Sigmoid colon (tissue), 4 donors: ENCODE measurements at regions not wholly inside any gene's neighbourhood (a gene's known extent, or its start where the extent isn't known, plus 50 kb on each side); places are given as distances from the start of the nearest gene placed in this dataset.

Experiments
- POLR2A ChIP-seq, 2 donors: fragments of 450-650 bp; IDR thresholded peaks; one replicate each; pipeline ENCODE4 v1.6.1; 2016; ENCODE audit warnings: antibody characterized with exemption in 2 of 2, mild to moderate bottlenecking in 2 of 2, moderate library complexity in 2 of 2
- POLR2AphosphoS5 ChIP-seq, 4 donors: sonication (generic); formaldehyde crosslinking; IDR thresholded peaks; one replicate each; pipeline ENCODE4 v1.6.1; 2017; ENCODE audit warnings: antibody characterized with exemption in 4 of 4
- TF ChIP-seq, protein P1 (sequence below), 4 experiments: fragments of 450-650 bp in 3 of 4; fragments of 200-600 bp in 1 of 4; IDR thresholded peaks; one replicate each; pipeline ENCODE4 v1.5.1; 2016 to 2019; ENCODE audit warnings: antibody characterized with exemption in 4 of 4, mild to moderate bottlenecking in 3 of 4, moderate library complexity in 2 of 4

DNA sequence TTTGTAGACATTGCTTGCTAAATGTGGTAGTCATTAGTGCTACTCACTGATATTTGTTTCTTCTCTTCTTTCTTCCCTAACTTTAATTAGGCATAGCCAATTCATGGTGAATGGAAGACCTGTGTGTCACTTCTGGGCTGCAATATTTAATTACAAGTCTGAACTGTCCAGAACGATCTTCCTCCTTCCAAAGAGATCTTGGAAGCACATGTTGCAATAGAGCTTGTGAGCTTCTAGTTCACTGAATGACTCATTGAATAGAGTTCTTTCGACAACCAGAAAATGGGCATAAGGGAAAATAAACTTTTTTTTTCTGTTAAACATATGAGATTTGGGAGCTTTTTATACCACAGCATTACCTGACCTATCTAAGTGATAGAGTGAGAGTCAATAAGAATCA is 1264.6 kb downstream of the PCDH9 start:
- TF ChIP-seq POLR2A (IDR thresholded peaks at IDR 0.05) (no peak), POLR2AphosphoS5 (IDR thresholded peaks at IDR 0.05) (no peak)
- TF ChIP-seq, protein P1, sequence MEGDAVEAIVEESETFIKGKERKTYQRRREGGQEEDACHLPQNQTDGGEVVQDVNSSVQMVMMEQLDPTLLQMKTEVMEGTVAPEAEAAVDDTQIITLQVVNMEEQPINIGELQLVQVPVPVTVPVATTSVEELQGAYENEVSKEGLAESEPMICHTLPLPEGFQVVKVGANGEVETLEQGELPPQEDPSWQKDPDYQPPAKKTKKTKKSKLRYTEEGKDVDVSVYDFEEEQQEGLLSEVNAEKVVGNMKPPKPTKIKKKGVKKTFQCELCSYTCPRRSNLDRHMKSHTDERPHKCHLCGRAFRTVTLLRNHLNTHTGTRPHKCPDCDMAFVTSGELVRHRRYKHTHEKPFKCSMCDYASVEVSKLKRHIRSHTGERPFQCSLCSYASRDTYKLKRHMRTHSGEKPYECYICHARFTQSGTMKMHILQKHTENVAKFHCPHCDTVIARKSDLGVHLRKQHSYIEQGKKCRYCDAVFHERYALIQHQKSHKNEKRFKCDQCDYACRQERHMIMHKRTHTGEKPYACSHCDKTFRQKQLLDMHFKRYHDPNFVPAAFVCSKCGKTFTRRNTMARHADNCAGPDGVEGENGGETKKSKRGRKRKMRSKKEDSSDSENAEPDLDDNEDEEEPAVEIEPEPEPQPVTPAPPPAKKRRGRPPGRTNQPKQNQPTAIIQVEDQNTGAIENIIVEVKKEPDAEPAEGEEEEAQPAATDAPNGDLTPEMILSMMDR (IDR thresholded peaks at IDR 0.05): no peak
